Esophagus muscularis mucosa (tissue), 4 donors: ENCODE measurements at regions not wholly inside any gene's neighbourhood (a gene's known extent, or its start where the extent isn't known, plus 50 kb on each side); places are given as distances from the start of the nearest gene placed in this dataset.

Experiments used
- DNase-seq: peaks from one replicate; pipeline ENCODE4 v3.0.0-alpha.2; 2017; ENCODE audit errors: extremely low spot score
- H3K27ac ChIP-seq, 4 donors: fragments of 200-600 bp; sonication (generic); replicated peaks in 1 of 4; 1 replicate in 3 of 4; 2 replicates in 1 of 4; pipeline ENCODE4 v1.5.1; 2016 to 2019; ENCODE audit warnings: mild to moderate bottlenecking in 1 of 4
- H3K27me3 ChIP-seq, 4 donors: fragments of 200-600 bp; sonication (generic); one replicate each; pipeline versions ENCODE4 v1.5.1 to v1.6.0; 2016 to 2019
- H3K36me3 ChIP-seq, 4 donors: fragments of 200-600 bp; sonication (generic); one replicate each; pipeline ENCODE4 v1.5.1; 2016 to 2019
- H3K4me1 ChIP-seq, 4 donors: fragments of 200-600 bp; sonication (generic); one replicate each; pipeline ENCODE4 v1.5.1; 2016 to 2019
- H3K4me3 ChIP-seq, 4 donors: fragments of 200-600 bp; sonication (generic); 1 replicate in 2 of 4; 2 replicates in 2 of 4; pipeline ENCODE4 v1.5.1; 2016 to 2019; ENCODE audit warnings: mild to moderate bottlenecking in 4 of 4, moderate library complexity in 1 of 4
- H3K9me3 ChIP-seq, 4 donors: fragments of 200-600 bp; sonication (generic); 1 replicate in 3 of 4; 2 replicates in 1 of 4; pipeline ENCODE4 v1.5.1; 2016 to 2019
- CTCF ChIP-seq, 3 experiments: fragments of 200-600 bp in 2 of 3; fragments of 450-650 bp in 1 of 3; sonication (generic) in 2 of 3; IDR thresholded peaks; one replicate each; pipeline ENCODE4 v1.5.1; 2017 to 2019; ENCODE audit warnings: antibody characterized with exemption in 3 of 3, mild to moderate bottlenecking in 2 of 3, moderate library complexity in 1 of 3
- EP300 ChIP-seq: sonication (generic); formaldehyde crosslinking; IDR thresholded peaks from one replicate; pipeline ENCODE4 v1.6.1; 2017; ENCODE audit warnings: antibody characterized with exemption
- POLR2A ChIP-seq: fragments of 450-650 bp; IDR thresholded peaks from one replicate; pipeline ENCODE4 v1.6.1; 2017; ENCODE audit warnings: antibody characterized with exemption, moderate library complexity, mild to moderate bottlenecking, low read depth
- POLR2AphosphoS5 ChIP-seq, 2 donors: sonication (generic); formaldehyde crosslinking; IDR thresholded peaks; one replicate each; pipeline ENCODE4 v1.6.1; 2017; ENCODE audit warnings: antibody characterized with exemption in 2 of 2
- WGBS: methylation state at CpG from one replicate; pipeline ENCODE4 v1.1.5; 2018; 5-methylcytosine and 5-hydroxymethylcytosine counted together
- intact Hi-C: fragments of 100-400 bp; cut with DNase I; formaldehyde crosslinking; loops from one replicate; pipeline ENCODE4 v1.15.1; 2023

GRCh38 chr14:22159099-22159498, 429.9 kb downstream of the DAD1 start:
- H3K4me3 ChIP-seq = no peak overlapping the region
- H3K27me3 ChIP-seq = no peaks in the 10 kb centered on the region
- intact Hi-C loops = no loop called here
- no peak for DNase-seq
- 66% methylated on average over 3 of the region's 3 CpGs for WGBS
- H3K4me1 ChIP-seq = no peaks in the 10 kb centered on the region
- no peaks in the 10 kb centered on the region for H3K36me3 ChIP-seq
- H3K27ac ChIP-seq = no peak overlapping the region
- no peak for TF ChIP-seq EP300
- H3K9me3 ChIP-seq = no peaks in the 10 kb centered on the region

GRCh38 chr14:22158560-22158959, 430.5 kb downstream of the DAD1 start:
- no peaks in the 10 kb centered on the region for H3K36me3 ChIP-seq
- H3K27me3 ChIP-seq = no peaks in the 10 kb centered on the region
- no peak for DNase-seq
- TF ChIP-seq POLR2AphosphoS5 (IDR thresholded peaks at IDR 0.05) (no peak), POLR2A (no peak)
- no peak overlapping the region for H3K27ac ChIP-seq
- H3K4me3 ChIP-seq = no peak overlapping the region
- H3K9me3 ChIP-seq = no peaks in the 10 kb centered on the region
- WGBS = 97% methylated on average over 1 of the region's 1 CpG
- intact Hi-C loops = no loop called here
- H3K4me1 ChIP-seq = no peaks in the 10 kb centered on the region

- no peaks in the 10 kb centered on the region for H3K36me3 ChIP-seq
- intact Hi-C loops = no loop called here
- WGBS = 82% methylated on average over 2 of the region's 2 CpGs
- no peak overlapping the region for H3K27ac ChIP-seq
- no peak overlapping the region for H3K4me3 ChIP-seq
- TF ChIP-seq EP300 = no peak
- TF ChIP-seq POLR2AphosphoS5 (IDR thresholded peaks at IDR 0.05) = no peak
- TF ChIP-seq CTCF (IDR thresholded peaks at IDR 0.05) = no peak
- no peak for TF ChIP-seq POLR2A
- no peaks in the 10 kb centered on the region for H3K27me3 ChIP-seq
- no peaks in the 10 kb centered on the region for H3K4me1 ChIP-seq
- no peak for DNase-seq
- H3K9me3 ChIP-seq = peaks cover 0 to 15% (median 5%) of the 10 kb centered on the region in 4 donors
Measured at GRCh38 chr14:22155571-22155970, 433.5 kb downstream of the DAD1 start.

GRCh38 chr14:22152903-22153302, 436.1 kb downstream of the DAD1 start:
- H3K36me3 ChIP-seq = no peaks in the 10 kb centered on the region
- DNase-seq = no peak
- TF ChIP-seq POLR2A = no peak
- H3K27me3 ChIP-seq = no peaks in the 10 kb centered on the region
- no peak overlapping the region for H3K27ac ChIP-seq
- H3K9me3 ChIP-seq = peaks cover 0 to 15% (median 5%) of the 10 kb centered on the region in 4 donors
- H3K4me1 ChIP-seq = no peaks in the 10 kb centered on the region
- intact Hi-C loops = no loop called here
- H3K4me3 ChIP-seq = no peak overlapping the region

GRCh38 chr14:22152161-22152870, 436.7 kb downstream of the DAD1 start:
- Histone ChIP-seq H3K4me1 (no peaks in the 10 kb centered on the region), H3K27ac (no peak overlapping the region), H3K4me3 (no peak overlapping the region), H3K36me3 (no peaks in the 10 kb centered on the region), H3K27me3 (no peaks in the 10 kb centered on the region), H3K9me3 (peaks cover 0 to 15% (median 5%) of the 10 kb centered on the region in 4 donors)
- no peak for TF ChIP-seq POLR2A
- no peak for TF ChIP-seq CTCF (IDR thresholded peaks at IDR 0.05)
- no peak for TF ChIP-seq EP300
- TF ChIP-seq POLR2AphosphoS5 (IDR thresholded peaks at IDR 0.05) = no peak
- 72% methylated on average over 3 of the region's 3 CpGs for WGBS
- DNase-seq = no peak
- intact Hi-C loops = no loop called here

GRCh38 chr14:22151121-22151520, 437.9 kb downstream of the DAD1 start:
- no peaks in the 10 kb centered on the region for H3K36me3 ChIP-seq
- H3K9me3 ChIP-seq = peaks cover 0 to 15% (median 5%) of the 10 kb centered on the region in 4 donors
- H3K4me1 ChIP-seq = no peaks in the 10 kb centered on the region
- H3K27me3 ChIP-seq = no peaks in the 10 kb centered on the region
- H3K27ac ChIP-seq = no peak overlapping the region
- DNase-seq = no peak
- WGBS = 78% methylated on average over 4 of the region's 4 CpGs
- intact Hi-C loops = no loop called here
- TF ChIP-seq CTCF (IDR thresholded peaks at IDR 0.05) (no peak), POLR2AphosphoS5 (IDR thresholded peaks at IDR 0.05) (no peak)
- H3K4me3 ChIP-seq = no peak overlapping the region
